GM21529 (cell line): ENCODE measurements at regions not wholly inside any gene's neighbourhood (a gene's known extent, or its start where the extent isn't known, plus 50 kb on each side); places are given as distances from the start of the nearest gene placed in this dataset.

Experiments used
- ATAC-seq: cut with Tn5 transposase; IDR thresholded peaks from one replicate; pipeline ENCODE4 v1.9.1; 2021; ENCODE audit not compliant: unreplicated experiment

GRCh38 chr11:133723056-133723455 lies 122.3 kb downstream of the SPATA19 start:
- no peak for ATAC-seq

GRCh38 chr11:133720951-133721350 lies 124.4 kb downstream of the SPATA19 start:
- ATAC-seq, result no peak

- ATAC-seq, result no peak
Measured at GRCh38 chr11:133719532-133720235, 125.6 kb downstream of the SPATA19 start.

GRCh38 chr11:133718831-133719230 lies 126.5 kb downstream of the SPATA19 start:
- ATAC-seq, result no peak

GRCh38 chr11:133718238-133718637 lies 127.1 kb downstream of the SPATA19 start:
- ATAC-seq, result no peak

GRCh38 chr11:133716602-133717001 lies 128.7 kb downstream of the SPATA19 start:
- ATAC-seq, result no peak

GRCh38 chr11:133715602-133716001 lies 129.7 kb downstream of the SPATA19 start:
- no peak for ATAC-seq

- no peak for ATAC-seq
Measured at GRCh38 chr11:133714471-133715375, 130.6 kb downstream of the SPATA19 start.

GRCh38 chr11:133713844-133714243 lies 131.5 kb downstream of the SPATA19 start:
- ATAC-seq, result no peak

- ATAC-seq, result no peak
Measured at GRCh38 chr11:133713406-133713805, 131.9 kb downstream of the SPATA19 start.

GRCh38 chr11:133712051-133712560 lies 133.2 kb downstream of the SPATA19 start:
- ATAC-seq, result no peak

GRCh38 chr11:133711545-133711944 lies 133.8 kb downstream of the SPATA19 start:
- no peak for ATAC-seq

- no peak for ATAC-seq
Measured at GRCh38 chr11:133710681-133711240, 134.6 kb downstream of the SPATA19 start.

- ATAC-seq, result no peak
Measured at GRCh38 chr11:133710241-133710640, 135.1 kb downstream of the SPATA19 start.

GRCh38 chr11:133708547-133709051 lies 136.7 kb downstream of the SPATA19 start:
- ATAC-seq, result no peak

GRCh38 chr11:133706925-133707794 lies 138.2 kb downstream of the SPATA19 start:
- ATAC-seq, result no peak

- ATAC-seq, result no peak
Measured at GRCh38 chr11:133705873-133706272, 139.4 kb downstream of the SPATA19 start.

GRCh38 chr11:133705074-133705648 lies 140.2 kb downstream of the SPATA19 start:
- ATAC-seq, result no peak

GRCh38 chr11:133699071-133699470 lies 146.2 kb downstream of the SPATA19 start:
- ATAC-seq, result no peak

- ATAC-seq, result no peak
Measured at GRCh38 chr11:133698654-133699053, 146.7 kb downstream of the SPATA19 start.
